Breast epithelium (tissue), 4 donors: ENCODE measurements at regions not wholly inside any gene's neighbourhood (a gene's known extent, or its start where the extent isn't known, plus 50 kb on each side); places are given as distances from the start of the nearest gene placed in this dataset.
"Not testable (repeated sequence)": the region's sequence is repeated elsewhere in the genome, so short reads cannot be mapped to it uniquely, and the experiment has no call there.

Experiments used
- DNase-seq, 2 donors: peaks; one replicate each; pipeline ENCODE4 v3.0.0-alpha.2; 2019; ENCODE audit warnings: low spot score in 2 of 2
- H3K27ac ChIP-seq, 2 donors: fragments of 200-600 bp; sonication (generic) in 1 of 2; one replicate each; pipeline ENCODE4 v1.5.1; 2016 to 2019; ENCODE audit warnings: mild to moderate bottlenecking in 1 of 2
- H3K27me3 ChIP-seq, 2 donors: fragments of 200-600 bp; sonication (generic) in 1 of 2; one replicate each; pipeline versions ENCODE4 v1.5.1 to v1.6.0; 2017 to 2019; ENCODE audit warnings: control low read depth in 1 of 2, mild to moderate bottlenecking in 1 of 2
- H3K36me3 ChIP-seq: fragments of 200-600 bp; one replicate; pipeline ENCODE4 v1.5.1; 2019
- H3K4me1 ChIP-seq, 2 donors: fragments of 200-600 bp; sonication (generic); one replicate each; pipeline ENCODE4 v1.5.1; 2016 to 2019; ENCODE audit warnings: control low read depth in 1 of 2
- H3K4me3 ChIP-seq, 3 donors: fragments of 200-600 bp; sonication (generic); 1 replicate in 2 of 3; 2 replicates in 1 of 3; pipeline ENCODE4 v1.5.1; 2016 to 2019; ENCODE audit warnings: mild to moderate bottlenecking in 3 of 3, moderate library complexity in 2 of 3
- H3K9me3 ChIP-seq, 2 donors: fragments of 200-600 bp; sonication (generic) in 1 of 2; one replicate each; pipeline ENCODE4 v1.5.1; 2016 to 2019; ENCODE audit warnings: control low read depth in 1 of 2
- POLR2A ChIP-seq: fragments of 450-650 bp; IDR thresholded peaks from one replicate; pipeline ENCODE4 v1.6.1; 2016; ENCODE audit warnings: antibody characterized with exemption, mild to moderate bottlenecking, moderate library complexity
- POLR2AphosphoS5 ChIP-seq, 3 donors: sonication (generic); formaldehyde crosslinking; IDR thresholded peaks; one replicate each; pipeline ENCODE4 v1.6.1; 2017; ENCODE audit warnings: antibody characterized with exemption in 3 of 3
- intact Hi-C: fragments of 100-400 bp; cut with DNase I; formaldehyde crosslinking; loops from one replicate; pipeline ENCODE4 v1.15.1; 2023; ENCODE audit warnings: low total_unique reads
- TF ChIP-seq, protein P1 (sequence below), 3 donors: fragments of 450-650 bp; IDR thresholded peaks; one replicate each; pipeline ENCODE4 v1.5.1; 2016 to 2017; ENCODE audit warnings: antibody characterized with exemption in 3 of 3, mild to moderate bottlenecking in 3 of 3, moderate library complexity in 3 of 3

DNA sequence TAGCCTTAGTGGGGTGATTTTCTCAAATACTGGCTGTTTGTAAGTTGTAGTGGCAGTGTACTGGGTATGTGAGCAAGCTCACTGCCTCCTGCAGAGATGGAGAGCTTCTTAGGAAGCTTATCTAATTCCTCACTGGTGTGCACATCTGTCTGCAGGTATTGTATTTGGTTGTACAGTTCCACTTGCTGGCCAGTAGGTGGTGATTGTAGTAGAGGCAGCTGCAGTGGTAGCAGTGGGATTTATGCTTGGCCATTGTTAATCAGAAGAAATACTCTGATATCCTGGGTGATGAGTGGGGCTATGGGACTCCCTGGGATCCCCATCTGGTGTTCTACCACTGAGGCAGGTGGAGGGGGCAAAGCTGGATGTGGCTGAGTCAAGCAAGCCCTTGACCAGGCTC lies 276.1 kb upstream of the SPAG17 start:
- peaks cover 19 to 28% of the 10 kb centered on the region in 2 donors for H3K9me3 ChIP-seq

DNA sequence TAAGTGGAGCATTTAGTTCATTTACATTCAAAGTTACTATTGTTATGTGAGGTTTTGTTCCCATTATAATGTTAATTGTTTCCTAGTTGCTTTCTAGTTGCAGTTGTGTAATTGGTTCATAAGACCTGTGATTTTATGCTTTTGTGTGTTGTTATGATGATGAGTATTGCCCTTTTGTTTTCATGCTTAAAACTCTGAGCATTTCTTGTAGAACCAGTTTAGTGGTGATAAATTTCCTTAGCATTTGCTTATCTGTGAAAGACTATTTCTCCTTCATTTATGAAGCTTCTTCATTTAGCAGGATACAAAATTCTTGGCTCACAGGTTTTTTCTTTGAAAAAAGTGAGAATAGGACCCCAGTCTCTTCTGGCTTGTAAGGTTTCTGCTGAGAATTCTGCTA lies 274.8 kb upstream of the SPAG17 start:
- DNase-seq = no peak
- H3K36me3 ChIP-seq = no peaks in the 10 kb centered on the region
- no peak overlapping the region for H3K4me3 ChIP-seq
- peaks cover 19 to 28% of the 10 kb centered on the region in 2 donors for H3K9me3 ChIP-seq
- intact Hi-C loops = no loop called here
- no peak overlapping the region for H3K27ac ChIP-seq
- no peaks in the 10 kb centered on the region for H3K27me3 ChIP-seq
- no peaks in the 10 kb centered on the region for H3K4me1 ChIP-seq
- no peak for TF ChIP-seq POLR2AphosphoS5 (IDR thresholded peaks at IDR 0.05)
- TF ChIP-seq, protein P1, sequence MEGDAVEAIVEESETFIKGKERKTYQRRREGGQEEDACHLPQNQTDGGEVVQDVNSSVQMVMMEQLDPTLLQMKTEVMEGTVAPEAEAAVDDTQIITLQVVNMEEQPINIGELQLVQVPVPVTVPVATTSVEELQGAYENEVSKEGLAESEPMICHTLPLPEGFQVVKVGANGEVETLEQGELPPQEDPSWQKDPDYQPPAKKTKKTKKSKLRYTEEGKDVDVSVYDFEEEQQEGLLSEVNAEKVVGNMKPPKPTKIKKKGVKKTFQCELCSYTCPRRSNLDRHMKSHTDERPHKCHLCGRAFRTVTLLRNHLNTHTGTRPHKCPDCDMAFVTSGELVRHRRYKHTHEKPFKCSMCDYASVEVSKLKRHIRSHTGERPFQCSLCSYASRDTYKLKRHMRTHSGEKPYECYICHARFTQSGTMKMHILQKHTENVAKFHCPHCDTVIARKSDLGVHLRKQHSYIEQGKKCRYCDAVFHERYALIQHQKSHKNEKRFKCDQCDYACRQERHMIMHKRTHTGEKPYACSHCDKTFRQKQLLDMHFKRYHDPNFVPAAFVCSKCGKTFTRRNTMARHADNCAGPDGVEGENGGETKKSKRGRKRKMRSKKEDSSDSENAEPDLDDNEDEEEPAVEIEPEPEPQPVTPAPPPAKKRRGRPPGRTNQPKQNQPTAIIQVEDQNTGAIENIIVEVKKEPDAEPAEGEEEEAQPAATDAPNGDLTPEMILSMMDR (IDR thresholded peaks at IDR 0.05) = no peak
- no peak for TF ChIP-seq POLR2A

More for the DNA sequence above, 276.1 kb upstream of the SPAG17 start:
- no peak for DNase-seq
- no peaks in the 10 kb centered on the region for H3K4me1 ChIP-seq
- H3K4me3 ChIP-seq = no peak overlapping the region
- intact Hi-C loops = no loop called here
- H3K36me3 ChIP-seq = no peaks in the 10 kb centered on the region
- no peaks in the 10 kb centered on the region for H3K27me3 ChIP-seq
- H3K27ac ChIP-seq = no peak overlapping the region
- TF ChIP-seq, protein P1 (IDR thresholded peaks at IDR 0.05) = no peak
- TF ChIP-seq POLR2A (no peak), POLR2AphosphoS5 (IDR thresholded peaks at IDR 0.05) (no peak)

DNA sequence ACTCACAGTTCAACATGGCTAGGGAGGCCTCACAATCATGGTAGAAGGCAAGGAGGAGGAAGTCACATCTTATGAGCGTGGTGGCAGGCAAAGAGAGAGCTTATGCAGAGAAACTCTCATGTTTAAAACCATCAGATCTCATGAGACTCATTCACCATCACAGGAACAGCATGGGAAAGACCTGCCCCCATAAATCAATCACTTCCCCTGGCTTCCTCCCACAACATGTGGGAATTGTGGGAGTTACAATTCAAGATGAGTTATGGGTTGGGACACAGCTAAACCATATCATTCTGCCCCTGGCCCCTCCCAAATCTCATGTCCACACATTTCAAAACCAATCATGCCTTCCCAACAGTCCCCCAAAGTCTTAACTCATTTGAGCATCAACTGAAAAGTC lies 268.8 kb upstream of the SPAG17 start:
- DNase-seq, H3K36me3 ChIP-seq, H3K9me3 ChIP-seq, H3K4me1 ChIP-seq, H3K4me3 ChIP-seq, H3K27me3 ChIP-seq, intact Hi-C loops, H3K27ac ChIP-seq: not testable (repeated sequence)

DNA sequence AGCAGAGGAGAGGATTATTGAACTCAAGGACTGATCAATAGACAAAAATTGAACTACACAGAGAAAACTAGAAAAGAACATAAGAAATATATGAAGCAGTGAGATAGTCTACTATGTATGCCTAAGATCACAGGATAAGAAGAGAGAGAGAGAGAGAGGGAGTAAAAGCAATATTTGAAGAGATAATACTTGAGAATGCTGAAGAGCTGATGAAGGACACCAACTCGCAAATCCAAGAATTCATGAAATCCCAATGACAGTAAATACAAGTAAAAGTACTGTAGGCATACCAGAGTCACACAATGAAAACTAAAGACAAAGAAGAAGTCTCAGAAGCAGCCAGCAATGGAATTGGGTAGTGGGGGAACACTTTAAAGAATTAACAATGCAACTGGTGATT lies 260.1 kb upstream of the SPAG17 start:
- no peak overlapping the region for H3K27ac ChIP-seq
- peaks cover 0 to 11% of the 10 kb centered on the region in 2 donors for H3K9me3 ChIP-seq
- H3K27me3 ChIP-seq = no peaks in the 10 kb centered on the region
- H3K4me1 ChIP-seq = no peaks in the 10 kb centered on the region
- H3K4me3 ChIP-seq = no peak overlapping the region
- no peaks in the 10 kb centered on the region for H3K36me3 ChIP-seq
- TF ChIP-seq, protein P1 (IDR thresholded peaks at IDR 0.05) = no peak
- TF ChIP-seq POLR2AphosphoS5 (IDR thresholded peaks at IDR 0.05) = no peak
- TF ChIP-seq POLR2A = no peak
- no peak for DNase-seq
- intact Hi-C loops = no loop called here

DNA sequence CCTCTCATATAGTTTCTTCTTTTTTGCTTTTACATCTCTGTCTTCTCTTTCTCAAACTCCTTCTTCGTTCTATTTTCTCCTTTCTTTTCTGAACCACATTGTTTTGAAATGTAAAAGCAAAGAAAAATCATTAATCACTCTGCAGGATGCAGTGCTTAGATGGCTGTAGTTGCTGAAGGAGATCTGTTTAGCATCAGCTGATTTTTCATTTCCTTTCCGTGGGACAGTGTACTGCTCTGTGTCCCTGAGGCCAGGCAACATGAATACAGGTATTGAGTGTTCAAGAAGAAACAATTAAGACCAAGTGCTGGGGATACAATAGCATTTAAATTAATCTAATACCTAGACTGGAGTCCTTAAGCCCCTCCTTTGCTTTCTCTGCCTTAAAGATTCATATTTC lies 257.2 kb upstream of the SPAG17 start:
- no peaks in the 10 kb centered on the region for H3K9me3 ChIP-seq
- H3K27me3 ChIP-seq = no peaks in the 10 kb centered on the region
- no peaks in the 10 kb centered on the region for H3K36me3 ChIP-seq
- no peak overlapping the region for H3K4me3 ChIP-seq
- no peaks in the 10 kb centered on the region for H3K4me1 ChIP-seq
- TF ChIP-seq POLR2A (no peak), POLR2AphosphoS5 (IDR thresholded peaks at IDR 0.05) (no peak)
- TF ChIP-seq, protein P1 (IDR thresholded peaks at IDR 0.05) = no peak
- intact Hi-C loops = no loop called here
- H3K27ac ChIP-seq = no peak overlapping the region
- no peak for DNase-seq

DNA sequence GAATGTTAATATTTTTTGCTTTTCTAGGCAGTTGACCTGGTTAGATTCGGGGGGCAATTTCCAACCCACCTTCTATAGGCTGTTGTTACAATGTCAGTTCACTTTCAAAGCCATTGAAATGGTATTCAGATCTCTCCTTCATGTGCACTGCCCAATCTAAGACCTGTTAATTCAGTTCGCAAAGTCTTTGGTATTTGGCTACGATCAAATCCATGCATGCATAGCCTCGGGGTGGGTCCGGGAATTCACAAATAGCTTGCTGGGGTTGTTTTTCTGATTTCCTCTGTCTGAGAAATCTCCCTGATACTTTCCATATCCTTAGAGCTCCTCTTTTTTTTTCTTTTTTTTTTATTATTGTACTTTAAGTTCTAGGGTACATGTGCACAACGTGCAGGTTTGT lies 252.6 kb upstream of the SPAG17 start:
- Histone ChIP-seq H3K27ac (no peak overlapping the region), H3K36me3 (no peaks in the 10 kb centered on the region), H3K27me3 (no peaks in the 10 kb centered on the region), H3K4me3 (no peak overlapping the region), H3K9me3 (no peaks in the 10 kb centered on the region), H3K4me1 (no peaks in the 10 kb centered on the region)
- TF ChIP-seq, protein P1 (IDR thresholded peaks at IDR 0.05) = no peak
- no peak for DNase-seq
- intact Hi-C loops = no loop called here
